ENCODE measurements at regions not wholly inside any gene's neighbourhood (a gene's known extent, or its start where the extent isn't known, plus 50 kb on each side); places are given as distances from the start of the nearest gene placed in this dataset.

DNA sequence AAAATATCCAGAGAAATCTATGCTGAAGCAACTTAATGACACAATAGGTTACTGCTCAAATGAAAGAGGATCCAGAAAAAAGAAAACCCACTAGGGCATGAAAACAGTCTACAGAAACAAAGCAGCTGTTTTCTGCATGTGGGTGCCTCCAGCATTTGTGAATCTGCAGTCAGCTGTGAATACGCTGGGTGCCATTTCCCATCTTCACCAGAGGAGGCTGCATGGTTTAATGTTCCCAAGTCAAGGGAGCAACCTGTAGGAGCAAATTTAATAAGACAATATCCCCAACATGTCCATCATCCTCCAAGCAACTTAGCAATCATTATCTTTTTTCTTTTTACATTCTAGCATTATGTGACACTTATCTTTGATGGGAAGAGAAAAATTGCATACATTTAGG lies 396.6 kb downstream of the BRINP2 start:
- no peak for DNase-seq

- no peak for DNase-seq
These were observed 395.7 kb downstream of the BRINP2 start for GRCh38 chr1:177566495-177566894.

DNA sequence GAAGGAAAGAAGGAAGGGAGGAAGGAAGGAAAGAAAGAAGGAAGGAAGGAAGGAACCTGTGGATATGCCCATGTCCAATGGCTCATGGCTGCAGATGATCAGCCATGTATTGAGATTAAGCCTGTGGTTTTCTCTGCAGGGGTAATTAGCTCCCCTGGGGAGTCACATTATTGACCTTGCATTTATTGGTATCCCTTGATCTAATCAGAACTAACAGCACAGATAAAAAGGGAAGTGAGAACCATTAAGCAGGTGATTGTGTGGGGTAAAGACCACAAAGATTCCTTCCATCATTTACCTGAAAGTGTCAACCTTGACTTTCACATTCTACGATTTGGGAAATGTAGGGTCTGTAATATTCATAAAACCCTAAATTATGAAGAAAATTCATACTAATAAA lies 390.7 kb downstream of the BRINP2 start:
- no peak for DNase-seq

DNA sequence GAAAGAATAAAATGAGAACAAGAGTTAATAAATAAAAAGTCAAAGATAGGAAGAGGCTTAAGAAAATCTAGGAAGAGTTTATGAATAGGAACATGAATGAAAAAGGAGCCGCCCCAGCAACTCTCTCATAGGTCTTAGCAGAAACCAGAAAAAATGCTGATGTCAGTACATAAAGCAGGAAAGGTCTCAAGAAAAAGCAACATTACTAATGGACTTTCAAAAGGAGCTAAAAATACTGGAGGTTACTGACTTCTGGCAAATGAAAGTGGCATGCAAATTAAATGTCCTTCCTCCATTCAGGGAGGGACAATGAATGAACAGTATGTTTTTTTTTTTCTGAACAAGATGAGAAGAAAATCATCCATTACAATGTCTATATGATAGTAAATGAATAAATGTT lies 387.6 kb downstream of the BRINP2 start:
- DNase-seq, result no peak

DNA sequence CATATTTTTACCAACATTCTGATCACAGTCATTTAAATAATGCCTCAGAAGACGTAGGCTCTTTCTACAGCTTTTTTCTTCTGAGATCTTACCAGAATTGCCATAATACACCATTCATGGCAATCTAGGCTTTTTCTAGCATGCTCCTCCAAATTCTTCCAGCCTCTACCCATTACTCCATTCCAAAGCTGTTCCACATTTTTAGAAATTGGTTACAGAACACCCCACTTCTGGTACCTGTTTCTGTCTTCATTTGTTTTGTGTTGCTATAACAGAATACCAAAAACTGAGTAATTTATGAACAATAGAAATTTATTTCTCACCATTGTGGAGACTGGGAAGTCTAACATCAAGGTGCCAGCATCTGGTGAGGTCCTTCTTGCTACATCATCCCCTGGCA lies 385.4 kb downstream of the BRINP2 start:
- DNase-seq, result no peak

DNA sequence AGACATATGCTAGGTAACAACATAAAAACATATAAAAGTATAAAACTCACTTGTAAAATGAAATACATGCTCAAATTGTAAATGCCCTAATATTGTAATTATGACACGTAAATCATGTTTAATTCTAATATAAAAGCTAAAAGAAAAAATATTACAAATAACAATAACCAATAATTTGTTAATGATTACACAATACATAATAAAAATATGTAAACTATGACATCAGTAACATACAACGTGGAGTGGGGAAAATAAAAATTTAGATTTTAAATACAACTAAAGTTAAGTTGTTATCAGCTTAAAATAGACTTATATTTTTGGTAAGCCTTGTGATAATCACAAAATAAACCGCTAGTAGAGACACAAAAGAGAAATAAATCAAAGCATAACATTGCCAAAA lies 376.4 kb downstream of the BRINP2 start:
- DNase-seq, result no peak

DNA sequence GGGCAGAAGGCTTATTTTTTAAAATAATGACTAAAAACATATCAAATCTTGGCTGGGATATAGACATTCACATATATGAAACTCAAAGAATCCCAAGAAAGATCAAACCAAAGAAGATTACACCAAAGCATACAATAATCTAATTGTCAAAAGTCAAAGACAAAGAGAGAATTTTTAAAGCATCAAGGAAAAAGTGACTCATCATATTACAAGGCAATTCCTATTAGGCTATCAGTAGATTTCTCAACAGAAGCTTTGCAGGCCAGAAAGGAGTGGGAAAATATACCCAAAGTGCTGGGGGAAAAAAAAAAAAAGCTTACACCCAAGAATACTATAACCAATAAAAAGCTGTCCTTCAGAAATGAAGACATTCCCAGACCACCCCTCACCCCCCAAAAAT lies 375.6 kb downstream of the BRINP2 start:
- DNase-seq, result no peak

DNA sequence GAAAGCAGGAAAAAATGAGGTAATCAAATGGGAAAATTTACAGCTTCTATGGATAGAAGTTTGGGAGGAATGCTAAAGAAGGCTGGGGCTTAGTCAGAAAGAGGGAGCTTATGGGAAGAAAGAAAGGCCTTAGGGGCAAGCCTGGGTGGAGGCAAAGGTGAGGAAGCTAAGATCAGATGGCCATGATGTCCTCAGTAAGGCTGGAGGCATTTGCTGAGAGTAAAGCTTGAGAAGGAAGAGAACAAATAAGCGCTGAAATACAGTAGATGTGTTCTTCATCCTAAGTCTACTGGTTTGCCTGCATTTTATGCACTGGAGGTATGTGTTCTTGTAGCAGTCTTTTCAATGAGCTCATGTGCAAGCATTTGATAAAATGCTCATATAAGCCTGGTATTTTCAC lies 355.4 kb downstream of the BRINP2 start:
- no peak for DNase-seq

DNA sequence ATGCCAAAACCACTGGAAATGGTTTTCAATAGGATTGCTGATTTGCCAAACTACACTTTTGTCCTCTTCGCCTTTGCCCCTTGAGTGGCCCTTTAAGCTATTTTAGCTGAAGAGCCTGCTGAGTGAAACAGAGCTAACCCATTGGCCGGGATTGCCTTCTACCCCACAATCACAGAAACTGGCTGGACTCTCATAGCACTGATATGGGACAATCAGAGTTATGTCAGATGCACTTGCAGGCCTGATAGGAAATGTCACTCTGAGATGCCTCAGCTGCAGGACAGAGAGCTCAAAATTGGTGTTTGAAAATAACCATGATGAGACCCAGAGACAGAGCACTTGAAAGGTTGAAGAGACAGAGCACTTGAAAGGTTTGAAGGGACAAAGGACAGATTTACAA lies 354.4 kb downstream of the BRINP2 start:
- no peak for DNase-seq

- DNase-seq, result no peak
These were observed 346.8 kb downstream of the BRINP2 start for GRCh38 chr1:177517546-177517945.

DNA sequence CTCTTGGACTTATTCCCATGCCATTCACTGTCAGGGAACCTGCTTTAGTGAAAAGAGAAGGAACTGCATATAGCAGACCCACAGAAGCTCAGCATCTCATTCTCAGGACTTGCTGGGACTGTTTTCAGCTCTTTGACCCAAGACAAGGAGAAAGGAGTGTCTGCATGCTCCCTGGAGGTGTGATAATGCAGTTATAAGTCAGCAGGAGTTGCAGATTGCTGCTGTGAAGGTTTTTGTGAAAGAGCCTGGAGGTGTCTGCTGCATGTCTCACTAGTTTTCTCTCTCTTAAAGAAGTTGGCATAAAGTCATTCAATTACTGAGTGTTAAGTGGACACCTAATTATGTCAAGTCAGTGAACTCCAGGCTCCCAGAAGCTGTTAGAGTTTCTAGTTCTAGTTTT lies 343.4 kb downstream of the BRINP2 start:
- DNase-seq, result no peak

- DNase-seq, result no peak
These were observed 340.3 kb downstream of the BRINP2 start for GRCh38 chr1:177511036-177511435.

DNA sequence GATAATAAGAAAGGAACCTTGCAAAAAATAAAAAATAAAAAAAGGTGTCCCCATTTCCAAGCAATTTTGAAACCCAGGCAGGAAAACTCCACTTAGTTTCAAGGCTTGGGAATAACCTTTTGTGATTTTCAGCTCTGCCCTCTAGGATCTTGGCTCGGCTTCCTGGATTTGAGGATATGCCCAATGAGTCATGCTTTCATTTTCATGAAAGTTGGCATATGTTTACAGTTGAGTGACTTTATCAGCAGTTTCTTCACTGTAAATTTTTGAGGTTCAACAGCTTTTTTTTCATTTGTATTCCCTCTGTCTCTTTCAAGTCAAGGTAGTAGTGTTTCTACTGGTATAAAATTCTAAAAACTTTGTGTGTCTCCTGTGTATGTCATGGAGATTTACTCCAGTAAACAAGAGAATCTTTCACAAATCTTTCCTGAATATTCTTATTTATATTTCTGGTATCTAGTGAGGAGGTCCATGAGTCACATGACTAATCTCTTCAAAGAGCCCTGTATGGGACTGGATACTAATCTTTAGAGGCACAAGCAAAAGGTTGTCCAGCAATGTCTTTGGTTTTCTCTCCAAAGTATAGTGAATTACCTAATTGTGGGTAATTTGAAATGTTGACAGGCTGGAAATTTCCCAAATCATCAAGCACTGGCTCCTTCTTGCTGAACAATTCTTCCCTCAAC lies 335.3 kb downstream of the BRINP2 start:
- DNase-seq, result no peak

DNA sequence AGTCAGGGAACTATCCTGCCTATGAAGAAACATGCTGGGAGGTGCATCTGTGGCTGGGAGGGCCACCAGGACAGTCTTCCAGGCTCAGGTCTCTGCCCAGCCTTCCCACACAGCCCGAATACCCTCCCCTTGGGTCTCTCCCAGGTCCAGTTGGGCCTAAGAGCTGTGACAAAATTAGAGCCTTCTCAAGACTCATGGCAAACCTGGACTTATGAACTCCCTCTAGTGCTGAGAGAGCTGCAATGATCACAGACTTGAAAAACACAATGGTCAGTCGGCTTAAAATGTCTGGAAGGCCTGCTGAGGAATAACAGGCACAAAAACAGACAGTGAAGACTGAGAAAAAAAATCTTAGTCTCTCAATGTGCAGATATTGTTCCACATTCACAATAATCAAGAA lies 325.1 kb downstream of the BRINP2 start:
- no peak for DNase-seq

GRCh38 chr1:177490786-177491185 lies 320.0 kb downstream of the BRINP2 start:
- DNase-seq, result no peak

- no peak for DNase-seq
These were observed 319.4 kb downstream of the BRINP2 start for GRCh38 chr1:177490036-177490639.

DNA sequence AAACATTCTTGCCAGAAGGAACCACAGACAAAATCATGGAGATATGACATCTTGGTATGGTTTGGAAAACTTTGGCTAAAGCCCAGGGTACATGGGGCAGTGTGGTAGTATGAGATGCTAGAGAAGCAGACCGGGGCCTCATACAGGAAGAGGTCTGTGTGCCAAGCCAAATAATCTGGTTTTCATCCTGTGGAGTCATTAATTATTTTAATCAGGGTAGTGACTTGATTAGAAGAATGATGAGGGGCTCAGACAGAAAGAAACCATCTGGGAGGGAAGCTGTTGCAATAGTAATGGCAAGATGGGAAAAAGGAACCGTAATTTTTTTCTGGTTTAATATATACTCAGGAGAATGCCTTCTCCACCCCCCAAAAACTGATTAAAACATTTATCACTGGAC lies 318.0 kb downstream of the BRINP2 start:
- DNase-seq, result no peak

- no peak for DNase-seq
These were observed 316.7 kb downstream of the BRINP2 start for GRCh38 chr1:177487481-177487880.

- DNase-seq, result no peak
These were observed 310.1 kb downstream of the BRINP2 start for GRCh38 chr1:177480741-177481305.

DNA sequence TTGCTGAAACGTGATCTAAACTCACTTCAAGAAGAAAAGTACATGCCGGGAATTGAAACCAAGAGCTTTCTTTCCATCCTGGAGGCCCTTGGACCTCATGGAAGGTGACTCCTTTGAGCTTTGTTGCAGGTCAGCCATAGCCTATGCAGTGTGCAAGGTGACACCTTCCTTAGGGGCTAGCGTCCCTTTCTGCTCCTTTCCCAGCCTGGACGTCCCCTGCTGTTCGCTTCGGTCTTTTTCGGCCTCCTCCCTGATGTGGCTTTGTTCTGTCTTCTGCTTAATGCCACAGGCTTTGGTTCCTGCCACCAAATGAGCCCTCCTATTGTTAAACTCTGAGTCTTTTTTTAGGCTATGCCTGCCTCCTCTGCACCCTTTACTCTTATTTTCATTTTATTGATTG lies 308.8 kb downstream of the BRINP2 start:
- no peak for DNase-seq

DNA sequence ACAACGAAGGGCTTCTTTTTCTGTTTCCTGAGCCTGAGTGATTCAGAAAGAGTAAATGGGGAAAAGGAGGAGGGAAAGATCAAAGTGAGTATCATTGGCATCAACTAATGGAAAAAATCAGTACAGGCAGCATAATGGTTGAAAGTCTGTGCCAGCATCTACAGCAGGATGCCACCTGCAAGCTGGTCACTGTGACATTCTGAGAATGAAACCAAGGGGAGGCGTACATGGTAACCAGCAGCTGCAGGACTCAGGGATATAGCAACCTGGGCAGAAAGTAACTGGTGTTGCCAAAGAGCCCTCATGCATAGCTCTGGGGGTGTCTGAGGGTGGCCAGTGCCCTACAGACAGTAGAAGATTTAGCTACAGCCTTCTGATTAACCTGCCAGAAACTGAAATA lies 305.9 kb downstream of the BRINP2 start:
- no peak for DNase-seq

GRCh38 chr1:177472567-177472966 lies 301.8 kb downstream of the BRINP2 start:
- DNase-seq, result no peak

DNA sequence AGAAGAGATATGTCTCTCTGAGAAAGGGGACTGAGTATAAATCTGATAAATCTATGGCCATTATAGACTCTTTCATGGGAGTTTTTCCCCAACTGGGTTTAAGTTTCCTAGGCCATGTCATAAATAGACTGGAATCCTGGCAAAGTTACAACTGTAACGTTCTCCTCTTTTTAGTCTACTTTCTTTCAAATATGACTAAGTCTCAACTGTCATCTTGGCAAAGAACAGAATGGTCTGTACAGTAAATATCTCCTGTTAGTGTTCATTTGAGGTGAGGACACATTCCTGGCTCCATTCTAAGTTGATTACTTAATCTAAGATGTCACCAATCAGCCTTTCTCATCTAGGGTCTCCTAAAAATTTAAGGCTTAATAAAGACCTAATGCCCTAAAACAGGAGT lies 300.5 kb downstream of the BRINP2 start:
- no peak for DNase-seq

DNA sequence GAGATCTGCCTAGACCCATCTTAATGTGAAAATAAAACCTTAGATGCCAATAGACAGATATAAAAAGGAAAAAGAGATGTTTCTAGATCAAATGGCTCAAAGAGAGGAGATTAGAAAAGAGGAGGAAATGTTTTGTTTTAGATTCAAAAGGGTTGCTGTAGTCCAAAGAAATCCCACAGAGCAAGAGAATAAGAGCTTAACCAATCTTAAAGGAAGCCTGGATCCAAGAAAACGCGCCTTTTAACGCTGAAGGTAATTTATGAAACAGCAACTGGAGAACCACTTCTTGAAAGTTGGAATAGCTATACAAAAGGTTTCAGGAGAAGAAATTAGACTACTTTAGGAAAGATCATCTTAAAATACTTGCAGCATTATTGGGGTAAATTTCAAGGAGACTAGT lies 298.8 kb downstream of the BRINP2 start:
- no peak for DNase-seq

DNA sequence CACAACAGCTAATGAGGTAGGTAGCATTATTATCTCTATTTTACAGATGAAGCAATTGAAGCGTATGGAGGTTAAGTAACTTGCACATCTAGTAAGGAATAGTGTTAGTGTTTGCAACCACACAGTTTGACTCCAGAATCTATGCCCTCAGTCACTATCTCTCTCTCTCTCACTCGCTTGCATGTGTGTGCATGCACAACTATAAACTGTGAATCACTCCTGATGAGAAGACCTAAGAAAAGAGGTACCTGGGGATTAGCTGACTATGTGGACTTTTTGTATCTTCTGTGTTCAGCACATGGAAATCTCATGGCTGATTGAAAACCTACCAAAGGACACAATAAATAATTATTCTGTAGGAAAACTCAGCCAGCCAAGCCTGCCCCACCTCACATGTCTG lies 295.5 kb downstream of the BRINP2 start:
- DNase-seq, result no peak

Measured in NCI-H2029 treated with DMSO at 0.1 percent for 48 hours (cell line).